ENCODE measurements at regions not wholly inside any gene's neighbourhood (a gene's known extent, or its start where the extent isn't known, plus 50 kb on each side); places are given as distances from the start of the nearest gene placed in this dataset.
A peak's percentile ranks its signal among the peaks of the same experiment; 100 is the strongest.

GRCh38 chr11:8760896-8761295, 78.3 kb downstream of the RPL27A start:
- no peak for TF ChIP-seq CTCF (IDR thresholded peaks at IDR 0.05; ENCODE audit: low read depth, low read length)
- in situ Hi-C loops (cut with HindIII; ENCODE audit: low sequenced_read_pairs): no loop called here
- DNase-seq (ENCODE audit: low read depth, low spot score): no peak
- H3K4me3 ChIP-seq (ENCODE audit: low read depth, low read length): no peak overlapping the region

GRCh38 chr11:8763070-8763685, 80.6 kb downstream of the RPL27A start:
- no peak for TF ChIP-seq CTCF (IDR thresholded peaks at IDR 0.05; ENCODE audit: low read depth, low read length)
- in situ Hi-C loops (cut with HindIII; ENCODE audit: low sequenced_read_pairs): no loop called here

GRCh38 chr11:8765294-8765693, 82.7 kb downstream of the RPL27A start:
- no peak for TF ChIP-seq CTCF (IDR thresholded peaks at IDR 0.05; ENCODE audit: low read depth, low read length)
- no peak overlapping the region for H3K4me3 ChIP-seq (ENCODE audit: low read depth, low read length)
- peak; percentile 77 for DNase-seq (ENCODE audit: low read depth, low spot score)
- in situ Hi-C loops (cut with HindIII; ENCODE audit: low sequenced_read_pairs): no loop called here

More at GRCh38 chr11:8763070-8763685, 80.6 kb downstream of the RPL27A start:
- no peak for DNase-seq (ENCODE audit: low read depth, low spot score)
- no peak overlapping the region for H3K4me3 ChIP-seq (ENCODE audit: low read depth, low read length)

- DNase-seq (ENCODE audit: low read depth, low spot score): peak; percentile 58
- peak; percentile 11 for TF ChIP-seq CTCF (IDR thresholded peaks at IDR 0.05; ENCODE audit: low read depth, low read length)
- in situ Hi-C loops (cut with HindIII; ENCODE audit: low sequenced_read_pairs): no loop called here
- no peak overlapping the region for H3K4me3 ChIP-seq (ENCODE audit: low read depth, low read length)
Measured at GRCh38 chr11:8766043-8766987, 83.7 kb downstream of the RPL27A start.

- no peak for TF ChIP-seq CTCF (IDR thresholded peaks at IDR 0.05; ENCODE audit: low read depth, low read length)
- DNase-seq (ENCODE audit: low read depth, low spot score): no peak
- no peak overlapping the region for H3K4me3 ChIP-seq (ENCODE audit: low read depth, low read length)
- in situ Hi-C loops (cut with HindIII; ENCODE audit: low sequenced_read_pairs): no loop called here
Measured at GRCh38 chr11:8766988-8767374, 84.4 kb downstream of the RPL27A start.

- peak; percentile 17 for DNase-seq (ENCODE audit: low read depth, low spot score)
- no peak for TF ChIP-seq CTCF (IDR thresholded peaks at IDR 0.05; ENCODE audit: low read depth, low read length)
- H3K4me3 ChIP-seq (ENCODE audit: low read depth, low read length): no peak overlapping the region
- in situ Hi-C loops (cut with HindIII; ENCODE audit: low sequenced_read_pairs): no loop called here
Measured at GRCh38 chr11:8767466-8768142, 85.0 kb downstream of the RPL27A start.

Data from astrocyte of the spinal cord (primary cell).